ENCODE measurements at regions not wholly inside any gene's neighbourhood (a gene's known extent, or its start where the extent isn't known, plus 50 kb on each side); places are given as distances from the start of the nearest gene placed in this dataset.

DNA sequence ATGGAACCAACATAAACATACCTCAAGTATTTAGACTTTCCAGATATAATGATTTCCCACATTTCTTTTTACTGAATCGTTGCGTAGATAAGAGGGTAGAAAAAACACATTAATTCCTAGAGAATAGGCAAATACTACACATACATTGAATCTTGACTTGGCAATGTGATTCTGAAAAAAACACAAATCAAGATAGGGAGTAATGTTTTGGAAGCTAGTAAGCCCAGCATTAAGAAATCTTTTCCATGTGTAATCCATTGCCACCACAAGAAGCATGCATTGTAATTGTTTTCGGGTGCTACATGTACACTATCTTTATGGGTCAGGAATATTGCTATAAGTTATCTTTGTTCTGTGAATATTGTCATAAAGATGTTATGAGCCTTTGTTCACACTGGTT is 269.8 kb upstream of the PDGFD start:
- TF ChIP-seq CTCF (IDR thresholded peaks at IDR 0.05; ENCODE audit: low read depth, low read length) (no peak), EZH2phosphoT487 (IDR thresholded peaks at IDR 0.05; ENCODE audit: low read depth) (no peak)

All from OCI-LY3 (cell line).